IPS-NIHi7 (cell line): ENCODE measurements at regions not wholly inside any gene's neighbourhood (a gene's known extent, or its start where the extent isn't known, plus 50 kb on each side); places are given as distances from the start of the nearest gene placed in this dataset.
A peak's percentile ranks its signal among the peaks of the same experiment; 100 is the strongest.
"Not testable (repeated sequence)": the region's sequence is repeated elsewhere in the genome, so short reads cannot be mapped to it uniquely, and the experiment has no call there.

Experiments used
- DNase-seq: peaks from one replicate; pipeline ENCODE4 v3.0.0; 2012; ENCODE audit warnings: mixed read lengths; ENCODE audit errors: extremely low spot score

GRCh38 chr7:81286754-81287153 is 367.9 kb upstream of the SEMA3C start:
- DNase-seq: not testable (repeated sequence)

GRCh38 chr7:81285142-81285871 is 366.5 kb upstream of the SEMA3C start:
- no peak for DNase-seq

- DNase-seq: no peak
These were observed 365.7 kb upstream of the SEMA3C start for GRCh38 chr7:81284576-81284975.

DNA sequence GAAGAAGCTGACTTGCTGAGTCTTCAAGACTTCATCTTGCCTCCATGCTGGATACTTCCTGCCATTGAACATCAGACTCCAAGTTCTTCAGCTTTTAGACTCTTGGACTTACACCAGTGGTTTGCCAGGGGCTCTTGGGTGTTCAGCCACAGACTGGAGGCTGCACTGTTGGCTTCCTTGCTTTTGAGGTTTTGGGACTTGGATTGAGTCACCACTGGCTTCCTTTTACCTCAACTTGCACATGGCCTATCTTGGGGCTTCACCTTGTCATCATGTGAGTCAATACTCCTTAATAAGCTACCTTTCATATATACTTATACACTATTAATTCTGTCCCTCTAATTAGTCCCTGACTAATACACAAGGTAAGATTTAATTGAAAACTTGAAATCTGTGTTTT is 361.7 kb upstream of the SEMA3C start:
- no peak for DNase-seq

- no peak for DNase-seq
These were observed 358.8 kb upstream of the SEMA3C start for GRCh38 chr7:81277691-81278090.

DNA sequence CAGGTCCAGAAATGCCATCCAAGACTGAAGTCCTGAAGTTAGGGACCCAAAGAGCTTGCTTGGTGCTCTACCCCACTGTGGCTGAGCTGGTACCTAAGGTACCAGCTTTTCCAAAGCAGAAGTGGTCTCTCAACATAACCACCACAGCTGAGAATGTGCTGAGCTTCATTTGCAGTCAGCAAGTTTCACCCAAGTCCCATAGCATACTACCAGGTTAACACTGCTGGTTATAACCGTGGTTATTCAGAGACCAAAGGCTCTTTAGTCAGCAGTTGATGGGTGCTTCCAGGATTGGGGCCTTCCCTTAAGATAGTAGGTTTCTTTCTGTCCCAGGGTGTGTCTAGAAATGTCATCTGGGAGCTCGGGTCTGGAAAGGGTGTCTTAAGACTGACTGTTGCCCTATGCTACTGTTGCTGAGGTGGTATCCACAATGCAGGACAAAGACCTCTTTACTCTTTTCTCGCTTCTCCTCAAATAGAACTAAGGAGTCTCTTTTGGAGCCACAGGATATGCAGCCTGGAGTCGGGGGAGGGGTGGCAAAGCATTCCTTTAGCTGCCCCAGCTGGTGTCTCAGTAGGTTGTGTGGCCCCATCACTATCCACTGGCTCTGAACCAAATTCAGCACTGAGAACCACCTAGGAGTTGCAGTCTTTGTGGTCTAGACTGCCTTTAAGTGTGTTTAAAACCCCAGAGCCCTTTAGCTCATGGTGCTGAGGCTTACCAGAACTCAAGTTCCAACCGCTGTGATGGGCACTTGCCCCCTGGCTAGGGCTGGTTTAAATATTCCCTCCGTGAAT is 354.9 kb upstream of the SEMA3C start:
- no peak for DNase-seq

DNA sequence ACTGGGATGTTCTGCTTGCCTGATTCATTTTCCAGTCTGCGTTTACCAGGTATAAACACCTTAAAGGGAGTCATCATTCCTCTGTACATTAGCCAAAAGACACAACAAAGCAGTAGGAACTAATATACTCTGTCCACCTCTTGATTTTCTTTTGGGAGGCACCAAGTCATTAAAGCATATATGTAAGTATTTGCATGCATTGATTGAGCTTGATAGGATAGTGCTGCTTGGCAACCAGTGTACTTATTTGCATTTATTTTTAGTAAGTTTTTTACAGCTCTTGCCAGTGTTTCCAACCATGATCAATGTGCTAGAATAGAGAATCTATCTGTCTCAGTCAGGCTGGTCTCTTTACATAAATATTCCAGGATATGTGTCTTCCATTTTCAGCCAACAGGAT is 353.3 kb upstream of the SEMA3C start:
- no peak for DNase-seq

GRCh38 chr7:81268551-81268950 is 349.7 kb upstream of the SEMA3C start:
- DNase-seq: no peak

DNA sequence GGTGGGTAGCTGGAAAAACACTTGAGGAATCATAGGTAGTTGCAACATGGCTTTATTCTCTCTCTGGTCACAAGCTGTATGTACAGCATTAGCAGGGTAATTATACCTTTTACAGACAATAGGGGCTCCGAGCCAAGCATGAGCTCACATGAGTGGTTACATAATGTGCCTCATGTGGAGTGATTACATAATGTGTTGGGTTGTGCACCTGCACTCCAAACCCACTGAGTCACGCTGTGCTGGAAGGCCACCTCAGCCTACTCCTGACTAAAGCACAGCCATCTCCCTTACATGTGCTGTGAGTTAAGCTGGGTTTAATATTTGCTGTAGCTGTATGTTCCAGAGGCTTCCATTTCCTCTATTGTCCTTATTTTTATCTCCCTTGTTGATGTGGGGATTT is 348.7 kb upstream of the SEMA3C start:
- DNase-seq: no peak

- no peak for DNase-seq
These were observed 345.3 kb upstream of the SEMA3C start for GRCh38 chr7:81264116-81264515.

GRCh38 chr7:81260152-81260551 is 341.3 kb upstream of the SEMA3C start:
- no peak for DNase-seq

- DNase-seq: peak; percentile 42
These were observed 338.1 kb upstream of the SEMA3C start for GRCh38 chr7:81256991-81257390.

DNA sequence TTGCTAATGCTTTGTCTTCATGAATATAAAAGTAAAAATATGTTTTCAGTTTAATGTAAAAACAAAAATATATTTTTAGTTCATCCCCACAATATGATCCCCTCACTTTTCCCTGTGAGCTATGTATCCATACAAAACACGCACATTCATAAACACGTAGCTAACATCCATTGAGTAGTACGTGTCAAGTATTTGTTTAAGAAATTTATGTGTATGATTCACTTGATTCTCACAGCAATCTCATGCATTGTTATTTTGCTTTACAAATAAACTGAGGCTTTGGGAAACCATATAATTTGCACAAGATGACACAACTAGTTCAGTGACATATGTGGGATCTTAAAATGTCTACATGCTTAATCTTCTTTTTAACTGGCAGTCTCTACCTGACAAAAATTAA is 329.6 kb upstream of the SEMA3C start:
- no peak for DNase-seq

DNA sequence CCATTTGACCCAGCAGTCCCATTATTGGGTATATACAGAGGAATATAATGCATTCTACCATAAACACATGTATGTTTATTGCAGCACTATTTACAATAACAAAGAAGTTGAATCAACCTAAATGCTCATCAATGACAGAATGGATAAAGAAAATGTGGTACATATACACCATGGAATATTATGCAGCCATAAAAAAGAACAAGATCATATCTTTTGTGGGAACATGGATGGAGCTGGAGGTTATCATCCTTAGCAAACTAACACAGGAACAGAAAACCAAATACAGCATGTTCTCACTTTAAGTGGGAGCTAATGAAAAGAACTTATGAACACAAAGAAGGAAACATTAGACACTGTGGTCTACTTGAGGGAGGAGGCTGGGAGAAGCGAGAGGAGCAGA is 328.5 kb upstream of the SEMA3C start:
- DNase-seq: not testable (repeated sequence)

- no peak for DNase-seq
These were observed 326.5 kb upstream of the SEMA3C start for GRCh38 chr7:81245353-81245752.

DNA sequence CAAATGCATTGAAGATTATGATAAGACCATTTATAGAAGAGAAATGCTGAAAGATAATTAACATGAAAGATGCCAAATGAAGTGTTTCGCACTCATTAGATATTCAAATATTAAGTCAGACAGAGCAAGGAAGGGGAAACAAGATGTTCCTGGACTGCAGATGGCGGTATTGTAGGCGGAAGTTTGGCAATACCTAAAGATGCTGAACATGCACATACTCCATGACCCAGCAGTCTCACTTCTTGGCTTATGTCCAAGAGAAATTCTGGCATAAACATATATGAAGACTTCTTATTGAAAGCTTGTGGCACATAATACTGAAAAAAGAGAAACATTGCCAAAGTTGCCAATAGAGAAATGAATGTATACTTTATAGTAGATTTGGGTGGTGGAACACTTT is 325.4 kb upstream of the SEMA3C start:
- no peak for DNase-seq

DNA sequence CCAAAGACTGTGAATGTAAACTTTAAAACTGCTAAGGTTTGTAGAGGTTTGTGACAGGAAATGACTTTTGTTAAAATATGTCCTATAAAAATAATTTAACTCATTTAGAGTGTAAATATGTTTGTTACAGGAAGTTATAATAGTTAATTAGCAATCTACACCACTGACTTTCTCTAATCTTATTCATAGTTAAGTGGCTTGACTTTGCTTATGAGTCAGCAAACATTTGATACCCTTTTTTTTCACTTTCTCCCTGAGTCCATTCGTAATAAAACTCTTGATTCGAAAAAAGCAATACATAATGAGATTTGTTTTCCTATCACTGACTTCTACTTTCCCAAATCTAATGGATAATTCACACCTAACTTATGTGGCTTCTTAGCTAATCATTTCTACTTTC is 317.7 kb upstream of the SEMA3C start:
- no peak for DNase-seq

- no peak for DNase-seq
These were observed 317.1 kb upstream of the SEMA3C start for GRCh38 chr7:81235997-81236396.

DNA sequence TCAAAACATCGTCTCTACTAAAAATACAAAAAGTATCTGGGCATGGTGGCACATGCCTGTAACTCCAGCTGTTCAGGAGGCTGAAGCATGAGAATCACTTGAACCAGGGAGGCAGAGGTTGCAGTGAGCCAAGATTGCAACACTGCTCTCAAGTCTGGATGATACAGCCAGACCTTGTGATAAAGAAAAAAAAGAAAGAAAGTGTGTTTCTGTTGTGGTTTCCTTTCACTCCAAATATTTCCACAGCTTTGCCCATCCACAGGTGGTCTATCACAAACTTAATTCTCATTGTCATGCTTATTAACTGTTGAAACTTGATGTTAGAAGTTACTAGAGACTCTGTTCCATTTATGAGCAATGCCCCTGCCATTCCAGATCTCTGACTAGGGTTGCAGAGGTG is 316.0 kb upstream of the SEMA3C start:
- no peak for DNase-seq

- no peak for DNase-seq
These were observed 314.5 kb upstream of the SEMA3C start for GRCh38 chr7:81233208-81233940.

DNA sequence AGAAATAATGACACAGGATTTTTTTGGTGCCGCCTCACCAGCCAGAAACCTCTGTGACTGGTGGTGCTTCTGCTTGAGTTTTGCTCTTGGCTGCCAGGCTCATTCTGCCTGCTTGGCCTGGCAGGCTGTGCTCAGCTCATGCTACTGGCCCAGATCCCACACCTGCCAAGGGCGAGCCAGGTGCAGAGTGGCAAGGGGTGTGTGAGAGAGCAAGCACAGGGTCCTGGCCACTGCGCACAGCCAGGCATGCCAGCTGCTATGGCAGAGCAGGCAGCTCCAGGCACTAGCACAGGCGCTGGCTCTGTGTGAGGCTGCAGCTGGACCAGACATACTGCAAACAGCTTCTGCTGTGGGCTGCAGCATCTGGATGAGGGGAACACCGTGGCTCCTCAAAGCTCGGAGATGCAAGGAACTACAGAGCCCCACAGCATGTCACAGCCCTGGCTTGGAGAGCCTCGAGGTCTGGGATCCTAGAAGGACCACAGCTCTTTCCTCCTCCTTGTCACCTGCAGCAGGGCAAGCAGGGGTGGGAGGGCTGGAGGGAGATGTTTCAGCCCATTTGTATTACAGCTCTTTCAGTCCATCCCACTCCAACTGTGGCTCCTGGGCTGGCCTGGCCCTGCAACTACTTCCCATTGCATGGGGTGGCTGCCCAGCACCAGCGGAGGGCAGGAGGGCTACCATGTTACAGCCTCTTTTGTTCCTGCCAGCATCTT is 313.4 kb upstream of the SEMA3C start:
- no peak for DNase-seq

- no peak for DNase-seq
These were observed 312.5 kb upstream of the SEMA3C start for GRCh38 chr7:81231301-81231838.
